Endometrial microvascular endothelial cells (primary cell): ENCODE measurements at regions not wholly inside any gene's neighbourhood (a gene's known extent, or its start where the extent isn't known, plus 50 kb on each side); places are given as distances from the start of the nearest gene placed in this dataset.

ENCODE experiments used
- in situ Hi-C: cut with HindIII; loops from 2 replicates; pipeline ENCODE4 v1.10.0; 2017; ENCODE audit warnings: low sequenced_read_pairs, low pct_unique_long_range_greater_than_20kb; ENCODE audit errors: inconsistent ontology term

DNA sequence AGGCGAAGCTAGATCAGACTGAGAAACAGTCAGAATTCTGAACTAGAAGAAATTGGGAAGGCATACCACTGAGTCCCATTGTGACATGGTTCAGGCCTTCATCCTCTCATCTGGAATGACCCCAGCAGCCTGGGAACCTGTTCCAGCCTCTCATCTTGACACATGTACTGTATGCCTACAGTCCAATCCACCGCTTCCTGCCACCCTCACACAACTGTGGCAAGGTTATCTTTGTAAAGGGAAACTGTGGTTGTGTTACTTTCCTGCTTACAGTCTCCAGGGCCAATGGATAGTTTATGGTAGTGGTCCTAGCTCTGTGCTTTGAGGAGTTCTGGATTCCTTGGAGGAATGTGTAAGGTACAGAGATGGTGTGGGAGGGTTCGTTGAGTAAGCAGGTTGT, 296.9 kb upstream of the TRIB2 start:
- in situ Hi-C loops, result no loop called here

- in situ Hi-C loops, result no loop called here
These were observed 295.7 kb upstream of the TRIB2 start for GRCh38 chr2:12421046-12421445.

- in situ Hi-C loops, result no loop called here
These were observed 292.5 kb upstream of the TRIB2 start for GRCh38 chr2:12424219-12424618.

DNA sequence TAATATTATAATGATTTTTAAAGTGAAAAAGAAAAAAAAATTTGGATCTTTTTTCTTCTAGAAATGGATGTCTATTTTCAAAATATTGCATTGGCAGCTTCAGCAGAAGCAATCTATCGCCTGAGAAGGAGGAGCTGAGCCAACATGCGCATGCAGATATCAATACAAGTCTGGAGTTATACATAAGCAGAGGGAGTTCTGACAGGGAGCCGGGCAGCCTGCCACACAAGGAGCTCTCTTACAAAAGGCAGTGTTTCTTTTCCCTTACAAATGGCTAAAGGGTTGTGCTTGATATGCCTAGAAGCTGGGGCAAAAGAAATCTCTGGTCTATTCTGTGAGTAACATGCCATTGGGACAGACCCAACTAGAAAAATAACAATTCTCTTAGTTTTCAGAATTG, 291.9 kb upstream of the TRIB2 start:
- in situ Hi-C loops, result no loop called here

- in situ Hi-C loops, result no loop called here
These were observed 288.4 kb upstream of the TRIB2 start for GRCh38 chr2:12428324-12428723.

GRCh38 chr2:12428786-12429185, 287.9 kb upstream of the TRIB2 start:
- in situ Hi-C loops, result no loop called here

DNA sequence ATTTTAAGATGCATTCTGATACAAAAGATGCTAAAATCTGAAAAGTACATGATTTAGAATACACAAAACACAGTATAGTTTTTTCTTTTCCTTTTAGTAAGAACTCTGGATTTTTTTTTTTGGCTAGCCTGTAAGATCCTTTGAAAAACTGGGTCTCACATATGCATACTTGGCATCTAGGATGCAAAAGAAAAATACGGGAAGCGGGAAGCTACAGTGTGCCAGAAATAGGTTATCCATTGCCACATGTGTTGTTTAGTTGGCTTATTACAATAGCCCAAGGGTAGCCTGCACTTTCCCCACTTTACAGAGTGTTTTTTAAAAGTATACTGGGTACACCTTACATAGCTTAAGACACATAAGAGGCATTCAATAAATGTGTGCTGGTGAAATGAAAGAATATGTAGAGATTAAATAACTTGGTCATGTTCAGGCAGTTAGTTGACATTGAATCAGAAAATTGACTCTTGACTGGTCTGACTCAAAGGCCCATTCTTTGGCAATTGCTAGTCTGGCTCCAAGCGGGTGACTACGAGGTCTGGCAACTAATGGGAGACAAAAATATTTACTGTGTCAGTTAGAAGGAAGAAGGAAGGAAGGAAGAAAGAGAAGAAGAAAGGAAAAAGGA, 286.8 kb upstream of the TRIB2 start:
- in situ Hi-C loops, result no loop called here

DNA sequence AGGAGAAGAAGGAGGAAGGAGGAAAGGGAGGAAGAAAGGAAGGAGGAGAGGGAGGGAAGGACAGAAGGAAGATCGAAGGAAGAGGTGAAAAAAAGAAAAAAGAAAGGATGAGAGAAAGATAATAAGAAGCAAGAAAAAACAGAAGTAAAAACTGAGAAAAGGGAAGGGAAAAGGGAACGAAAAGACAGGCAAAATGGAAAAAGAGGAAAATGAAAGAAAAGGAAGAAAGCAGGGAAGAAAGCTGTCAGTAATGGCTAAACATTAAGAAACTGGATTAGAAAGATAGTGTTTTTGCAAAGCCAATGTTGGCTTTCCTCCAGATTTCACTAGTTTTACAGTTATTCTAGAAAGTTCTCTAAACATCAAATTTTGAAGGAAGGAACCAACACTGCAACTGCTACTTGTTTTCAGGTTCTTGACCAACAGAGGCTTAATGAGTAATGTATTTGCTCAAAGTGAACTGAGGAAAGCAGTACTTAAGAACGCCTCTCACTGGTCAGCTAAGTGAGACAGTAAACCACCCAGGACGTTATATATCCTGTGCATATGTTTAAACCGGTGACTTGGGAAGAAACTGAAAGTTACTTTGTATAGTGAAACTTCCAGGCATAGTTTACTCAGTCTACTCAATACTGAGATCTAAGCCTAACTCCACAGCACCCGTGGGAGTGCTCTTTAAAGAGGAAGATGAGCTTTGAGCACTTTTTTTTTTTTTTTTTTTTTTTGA, 286.2 kb upstream of the TRIB2 start:
- in situ Hi-C loops, result no loop called here

DNA sequence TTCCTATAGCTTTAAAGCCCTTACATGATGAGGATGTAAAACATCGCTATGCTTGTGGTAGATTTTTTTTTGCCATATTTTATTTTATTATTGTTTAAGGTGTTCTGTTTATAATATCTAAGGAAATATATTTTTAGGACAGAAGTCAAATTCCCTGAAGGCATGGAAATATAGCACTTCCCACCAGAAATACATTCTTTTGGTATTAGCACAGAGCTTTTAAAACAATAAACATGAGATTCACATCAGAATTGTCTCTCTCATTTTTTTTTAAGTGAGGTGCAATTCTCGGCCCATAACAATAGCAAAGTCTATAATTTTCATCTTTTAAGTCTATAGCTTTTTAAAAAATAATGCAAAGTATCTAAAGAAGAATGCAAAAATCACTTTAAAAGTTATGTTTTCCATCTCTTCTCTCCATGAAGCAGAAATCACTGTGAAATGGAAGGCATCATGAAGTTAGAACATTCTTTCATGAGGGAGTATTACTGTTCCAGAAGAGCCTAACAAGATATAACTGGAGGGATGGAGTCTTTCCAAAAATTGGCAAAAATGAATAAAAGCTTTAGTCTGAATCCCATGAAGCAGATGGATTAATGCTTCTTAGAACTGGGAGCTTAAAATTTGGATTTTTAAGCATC, 283.6 kb upstream of the TRIB2 start:
- in situ Hi-C loops, result no loop called here

- in situ Hi-C loops, result no loop called here
These were observed 283.1 kb upstream of the TRIB2 start for GRCh38 chr2:12433626-12433990.

- in situ Hi-C loops, result no loop called here
These were observed 282.1 kb upstream of the TRIB2 start for GRCh38 chr2:12434630-12435098.

- in situ Hi-C loops, result no loop called here
These were observed 281.1 kb upstream of the TRIB2 start for GRCh38 chr2:12435430-12436222.

- in situ Hi-C loops, result no loop called here
These were observed 280.3 kb upstream of the TRIB2 start for GRCh38 chr2:12436483-12436882.

DNA sequence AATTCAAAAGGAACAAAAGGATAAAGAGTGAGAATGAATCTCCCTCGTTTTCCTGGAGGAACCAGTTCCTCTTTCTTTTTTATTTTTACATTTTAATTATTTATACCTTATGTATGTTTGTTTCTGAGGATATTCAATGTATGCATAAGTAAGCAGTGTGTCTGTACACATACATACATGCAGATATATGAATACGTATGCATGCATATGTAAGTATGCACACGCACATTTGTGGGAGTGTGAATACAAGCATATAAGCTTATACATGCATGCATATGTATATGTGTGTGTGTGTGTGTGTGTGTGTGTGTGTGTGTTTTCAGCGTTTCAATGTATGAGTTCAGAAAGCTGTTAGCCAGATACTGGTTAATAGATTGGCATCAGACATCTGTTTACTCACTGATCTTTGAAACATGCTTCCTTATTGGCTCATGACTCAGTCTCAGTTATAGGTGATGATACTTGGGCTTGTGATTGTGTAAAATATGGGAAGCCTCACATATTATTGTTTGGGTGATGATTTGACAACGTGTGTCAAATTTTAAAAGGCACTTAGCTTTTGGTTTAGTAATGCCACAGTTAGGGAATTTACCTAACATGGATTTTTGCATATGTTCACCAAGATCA, 279.7 kb upstream of the TRIB2 start:
- in situ Hi-C loops, result no loop called here

DNA sequence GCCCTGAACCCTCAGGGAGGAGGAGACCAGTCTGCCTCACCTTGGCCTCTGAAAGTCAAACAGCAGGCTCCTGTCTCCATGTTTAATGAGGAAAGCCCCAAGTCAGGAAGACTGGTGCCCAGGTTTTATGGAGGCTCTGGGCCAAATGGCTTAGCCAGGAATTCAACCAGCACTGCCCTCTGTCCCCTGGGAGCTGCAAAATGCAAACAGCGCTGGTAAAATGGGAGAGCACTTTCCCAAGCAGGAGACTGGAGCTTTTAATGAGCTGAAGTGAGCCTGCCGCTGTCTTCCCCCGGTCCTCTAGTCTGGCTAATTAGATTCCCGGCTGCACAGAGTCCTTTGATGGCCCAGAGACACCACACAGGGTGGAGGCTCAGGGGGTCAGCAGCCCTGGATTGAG, 276.0 kb upstream of the TRIB2 start:
- in situ Hi-C loops, result no loop called here

DNA sequence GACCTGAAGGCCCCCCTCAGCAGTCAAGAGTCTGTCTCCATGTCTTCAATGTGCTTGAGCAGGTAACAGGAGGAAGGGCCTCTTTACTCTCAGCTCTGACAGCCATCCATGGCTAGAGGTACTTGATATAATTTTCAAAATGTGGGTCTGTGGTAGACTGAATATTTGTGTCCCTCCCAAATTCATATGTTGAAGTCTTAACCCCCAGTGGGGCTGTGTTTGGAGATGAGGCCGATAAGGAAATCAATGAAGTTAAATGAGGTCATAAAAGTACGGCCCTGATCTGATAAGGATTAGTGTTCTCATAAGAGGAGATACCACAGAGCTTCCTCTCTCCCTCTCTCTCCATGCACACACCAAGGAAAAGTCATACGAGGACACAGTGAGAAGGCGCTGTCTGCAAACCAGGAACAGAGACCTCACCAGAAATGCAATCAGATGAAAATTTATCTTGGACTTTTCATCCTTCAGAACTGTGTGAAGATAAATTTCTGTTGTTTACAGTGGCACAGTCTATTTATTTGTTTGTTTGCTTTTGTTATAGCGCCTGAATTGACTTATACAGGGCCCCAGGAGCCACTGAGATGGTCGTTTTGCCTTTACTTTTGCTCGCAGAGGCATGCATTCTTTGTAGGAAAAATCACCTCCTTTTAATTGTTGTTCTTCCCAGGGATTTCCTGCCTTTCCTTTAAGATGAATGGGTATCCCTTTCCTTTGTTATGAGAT, 274.8 kb upstream of the TRIB2 start:
- in situ Hi-C loops, result no loop called here

- in situ Hi-C loops, result no loop called here
These were observed 274.3 kb upstream of the TRIB2 start for GRCh38 chr2:12442476-12442847.

GRCh38 chr2:12448846-12449505, 267.8 kb upstream of the TRIB2 start:
- in situ Hi-C loops, result no loop called here
